CD4-positive, alpha-beta T cell treated with Interleukin-15 for 4 hours (primary cell): ENCODE measurements at regions not wholly inside any gene's neighbourhood (a gene's known extent, or its start where the extent isn't known, plus 50 kb on each side); places are given as distances from the start of the nearest gene placed in this dataset.
"Not testable (repeated sequence)": the region's sequence is repeated elsewhere in the genome, so short reads cannot be mapped to it uniquely, and the experiment has no call there.

Source experiments
- DNase-seq: peaks from one replicate; pipeline ENCODE4 v3.0.0-alpha.2; 2020; ENCODE audit warnings: low spot score

DNA sequence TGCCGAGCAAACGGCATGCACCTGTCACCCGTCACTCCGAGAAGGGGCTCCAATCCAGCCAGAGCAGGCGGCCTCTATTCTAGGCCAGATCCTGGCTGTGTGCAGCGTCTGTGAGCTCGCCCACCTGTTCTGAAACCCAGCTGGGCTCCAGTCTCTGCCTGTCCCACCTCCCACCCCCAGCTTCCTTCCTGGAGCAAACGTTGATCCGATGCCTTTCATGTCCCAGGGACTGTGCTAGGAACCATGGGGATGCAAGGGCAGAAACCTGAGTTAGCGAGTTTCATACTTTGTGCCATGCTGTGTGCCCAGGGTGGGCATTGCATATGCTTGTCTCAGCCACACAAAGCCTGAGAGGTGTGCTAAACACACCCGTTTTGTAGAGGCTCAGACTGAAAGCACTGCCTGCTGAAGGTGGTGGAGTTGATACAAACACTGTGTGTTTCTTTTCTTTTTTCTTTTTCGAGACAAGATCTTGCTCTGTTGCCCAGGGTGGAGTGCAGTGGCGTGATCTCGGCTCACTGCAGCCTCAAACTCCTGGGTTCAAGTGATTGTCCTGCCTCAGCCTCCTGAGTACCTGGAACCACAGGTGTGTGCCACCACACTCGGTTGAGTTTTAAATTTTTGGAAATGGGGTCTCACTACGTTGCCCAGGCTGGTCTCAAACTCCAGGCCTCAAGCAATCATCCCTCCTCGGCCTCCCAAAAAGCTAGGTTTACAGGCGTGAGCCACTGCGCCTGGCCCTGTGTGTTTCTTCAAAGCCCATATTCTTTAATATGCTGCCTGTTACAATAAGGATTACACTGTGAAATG, 84.1 kb upstream of the MED13L start:
- no peak for DNase-seq

GRCh38 chr12:116365114-116365513, 87.6 kb upstream of the MED13L start:
- no peak for DNase-seq

GRCh38 chr12:116365606-116366455, 88.3 kb upstream of the MED13L start:
- DNase-seq = no peak

DNA sequence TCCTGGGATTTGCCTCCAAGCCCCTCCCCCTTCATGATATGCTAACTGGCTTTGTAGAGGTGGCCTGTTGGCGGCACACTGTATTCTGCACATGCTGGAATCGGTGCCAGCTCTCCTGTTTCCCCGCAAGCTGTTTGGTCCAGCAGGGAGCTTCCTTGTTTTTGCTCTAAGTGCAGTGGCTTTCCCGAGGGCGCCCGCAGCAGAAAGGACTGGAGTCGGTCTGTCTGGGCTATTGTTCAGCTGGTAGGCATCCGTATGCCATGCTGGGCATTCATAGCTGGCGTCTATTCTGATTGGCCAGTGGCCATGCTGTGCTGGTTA, 88.9 kb upstream of the MED13L start:
- DNase-seq = no peak

GRCh38 chr12:116366824-116367223, 89.3 kb upstream of the MED13L start:
- no peak for DNase-seq

- DNase-seq = no peak
These were observed 91.0 kb upstream of the MED13L start for GRCh38 chr12:116368196-116369194.

GRCh38 chr12:116370004-116370404, 92.5 kb upstream of the MED13L start:
- DNase-seq = no peak

- no peak for DNase-seq
These were observed 93.5 kb upstream of the MED13L start for GRCh38 chr12:116370886-116371580.

DNA sequence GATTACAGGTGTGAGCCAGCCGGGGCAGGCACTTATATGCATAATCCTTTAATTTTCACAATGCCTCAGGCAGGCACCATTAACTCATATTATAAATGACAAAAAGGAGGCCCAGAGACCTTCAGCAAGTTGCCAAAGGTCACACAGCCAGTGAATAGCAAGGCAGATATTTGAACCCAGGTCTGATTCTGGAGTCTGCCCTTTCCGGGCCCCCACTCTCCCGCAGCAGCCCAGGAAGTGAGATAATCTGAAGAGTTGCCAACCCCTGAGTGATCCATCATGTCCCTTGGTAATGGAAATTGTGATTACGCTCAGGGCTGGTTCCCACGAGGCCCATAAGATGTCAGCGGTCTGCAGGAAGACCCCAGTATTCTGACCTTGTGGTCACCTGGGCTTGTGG, 95.3 kb upstream of the MED13L start:
- DNase-seq = no peak

- no peak for DNase-seq
These were observed 96.2 kb upstream of the MED13L start for GRCh38 chr12:116373572-116374206.

GRCh38 chr12:116374207-116374606, 96.7 kb upstream of the MED13L start:
- no peak for DNase-seq

DNA sequence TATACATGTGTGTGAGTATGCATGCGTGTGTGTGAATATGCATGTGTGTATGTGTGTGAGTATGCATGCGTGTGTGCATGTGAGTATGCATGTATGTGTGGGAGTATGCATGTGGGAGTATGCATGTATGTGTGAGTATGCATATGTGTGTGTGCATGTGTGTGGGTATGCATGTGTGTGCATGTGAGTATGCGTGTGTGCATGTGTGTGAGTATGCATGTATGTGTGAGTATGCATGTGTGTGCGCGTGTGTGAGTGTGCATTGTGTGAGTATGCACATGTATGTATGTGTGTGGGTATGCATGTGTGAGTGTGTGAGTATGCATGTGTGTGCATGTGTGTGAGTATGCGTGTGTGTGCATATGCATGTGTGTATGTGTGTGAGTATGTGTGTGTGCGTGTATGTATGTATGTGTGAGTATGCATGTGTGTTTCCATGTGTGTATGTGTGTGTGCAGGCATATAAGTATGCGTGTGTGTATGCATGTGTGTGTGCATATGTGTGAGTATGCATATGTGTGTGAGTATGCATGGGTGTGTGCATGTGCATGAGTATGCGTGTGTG, 97.9 kb upstream of the MED13L start:
- no peak for DNase-seq

DNA sequence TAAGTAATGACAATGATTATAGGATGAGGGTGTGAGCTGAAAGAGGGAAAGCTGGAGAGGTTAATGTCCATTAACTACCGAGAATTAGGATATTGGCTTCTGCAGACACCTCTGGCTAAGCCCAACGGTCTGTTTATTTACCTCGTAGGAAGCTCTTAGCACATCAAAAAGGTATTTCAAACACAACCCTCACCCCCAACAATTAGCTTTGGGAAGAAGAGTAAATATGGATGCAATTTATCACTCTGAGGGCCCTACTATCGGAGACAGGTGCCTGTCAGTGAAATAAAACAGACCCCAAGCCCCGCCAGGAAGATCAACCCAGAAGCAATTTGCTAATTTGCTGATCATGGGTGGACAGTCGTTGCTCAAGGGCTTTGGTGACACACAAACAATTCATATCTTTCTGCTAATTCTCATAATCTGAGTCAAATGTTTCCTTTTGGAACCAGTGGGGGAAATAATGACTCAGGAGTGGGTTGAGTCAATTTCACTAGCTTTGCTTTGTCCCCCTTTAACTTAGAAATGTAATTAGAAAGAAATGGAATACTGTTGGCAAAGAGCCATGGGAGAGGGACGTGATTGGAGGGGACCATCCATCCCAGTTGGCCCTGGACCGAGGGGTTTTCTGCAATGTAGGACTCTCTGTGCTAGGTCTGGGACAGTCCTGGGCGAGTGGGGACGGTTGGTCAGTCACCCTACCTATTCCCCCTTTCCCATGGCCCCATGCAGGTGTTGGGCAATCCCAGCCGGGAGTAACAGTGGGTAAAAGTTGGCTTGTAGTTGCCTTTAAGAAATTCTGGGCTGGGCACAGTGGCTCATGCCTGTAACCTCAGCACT, 99.1 kb upstream of the MED13L start:
- DNase-seq = no peak

DNA sequence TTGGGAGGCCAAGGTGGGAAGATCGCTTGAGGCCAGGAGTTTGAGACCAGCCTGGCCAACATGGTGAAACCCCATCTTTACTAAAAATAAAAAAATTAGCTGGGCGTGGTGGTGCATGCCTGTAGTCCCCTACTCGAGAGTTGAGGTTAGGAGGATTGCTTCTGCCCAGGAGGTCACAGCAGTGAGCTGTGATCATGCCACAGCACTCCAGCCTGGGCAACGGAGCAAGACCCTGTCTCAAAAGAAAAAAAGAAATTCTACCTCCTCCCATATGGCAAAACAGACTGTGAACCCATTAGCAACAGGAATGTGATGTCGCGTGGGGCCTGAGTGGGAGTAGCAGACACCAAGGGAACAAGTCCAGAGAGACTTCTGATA, 99.7 kb upstream of the MED13L start:
- DNase-seq = not testable (repeated sequence)

DNA sequence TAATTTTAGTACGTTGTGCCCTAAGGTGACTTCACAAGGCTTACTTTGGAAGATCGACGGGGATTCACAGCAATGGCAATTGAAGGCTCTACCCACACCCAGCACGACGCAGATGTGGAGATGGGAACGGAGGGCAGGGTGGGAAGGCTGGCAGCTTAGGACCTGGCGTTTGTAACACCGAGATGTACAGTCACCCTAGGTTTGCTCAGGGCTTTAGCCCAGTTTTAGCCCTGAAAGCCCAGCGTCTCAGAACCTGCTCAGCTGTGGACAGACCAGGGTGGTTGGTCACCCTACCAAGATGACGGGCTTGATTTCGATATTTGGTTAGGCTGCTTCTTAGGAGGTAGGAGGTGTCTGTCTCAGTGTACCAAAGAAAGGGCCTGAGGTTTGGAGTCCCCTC, 100.5 kb upstream of the MED13L start:
- DNase-seq = no peak

GRCh38 chr12:116380108-116380507, 102.6 kb upstream of the MED13L start:
- no peak for DNase-seq

- DNase-seq = not testable (repeated sequence)
These were observed 103.2 kb upstream of the MED13L start for GRCh38 chr12:116380740-116381139.

- no peak for DNase-seq
These were observed 103.8 kb upstream of the MED13L start for GRCh38 chr12:116381240-116381743.
